Activated T-helper 2 cell treated with anti-CD3 and anti-CD28 coated beads, Interferon-gamma antibody, Interleukin-2, Interleukin-4, amounts not matched to agents 10 μg/mL and 5 μg/mL and 100 μg/mL, durations not matched to agents 14 hours and 24 hours and 36 hours (primary cell): ENCODE measurements at regions not wholly inside any gene's neighbourhood (a gene's known extent, or its start where the extent isn't known, plus 50 kb on each side); places are given as distances from the start of the nearest gene placed in this dataset.

ENCODE experiments used
- DNase-seq: peaks from one replicate; pipeline ENCODE4 v3.0.0; 2021; ENCODE audit warnings: low spot score
- H3K27ac Mint-ChIP-seq: one replicate; pipeline ENCODE4 v1.8.0; 2021; ENCODE audit warnings: mixed read lengths
- H3K27me3 Mint-ChIP-seq: one replicate; pipeline ENCODE4 v1.8.0; 2021; ENCODE audit warnings: low read depth, mixed read lengths
- H3K36me3 Mint-ChIP-seq: one replicate; pipeline ENCODE4 v1.8.0; 2021; ENCODE audit warnings: low read depth, mixed read lengths
- H3K4me1 Mint-ChIP-seq: one replicate; pipeline ENCODE4 v1.8.0; 2021; ENCODE audit warnings: low read depth, mixed read lengths
- H3K4me3 Mint-ChIP-seq: one replicate; pipeline ENCODE4 v1.8.0; 2021; ENCODE audit warnings: low read depth, mild to moderate bottlenecking, moderate library complexity, mixed read lengths
- H3K9me3 Mint-ChIP-seq: one replicate; pipeline ENCODE4 v1.8.0; 2021; ENCODE audit warnings: mixed read lengths
- intact Hi-C: fragments of 100-400 bp; cut with micrococcal nuclease; formaldehyde crosslinking; loops from one replicate; pipeline ENCODE4 v1.15.1; 2023

DNA sequence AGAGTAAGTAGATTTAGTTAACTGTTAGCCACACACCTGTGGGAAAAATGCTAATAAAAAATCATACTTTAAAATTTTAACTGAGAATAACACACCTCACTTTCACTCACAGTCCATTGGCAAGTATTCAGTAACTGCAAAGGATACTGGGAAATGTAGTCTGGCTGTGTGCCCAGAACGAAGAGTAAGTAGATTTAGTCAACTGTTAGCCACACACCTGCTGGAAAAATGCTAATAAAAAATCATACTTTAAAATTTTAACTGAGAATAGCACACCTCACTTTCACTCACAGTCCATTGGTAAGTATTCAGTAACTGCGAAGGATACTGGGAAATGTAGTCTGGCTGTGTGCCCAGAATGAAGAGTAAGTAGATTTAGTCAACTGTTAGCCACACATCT is 178.4 kb upstream of the NWD2 start:
- no peaks in the 10 kb centered on the region for H3K4me1 Mint-ChIP-seq
- no peak overlapping the region for H3K27ac Mint-ChIP-seq
- H3K9me3 Mint-ChIP-seq, result no peaks in the 10 kb centered on the region
- H3K27me3 Mint-ChIP-seq, result no peaks in the 10 kb centered on the region
- no peaks in the 10 kb centered on the region for H3K36me3 Mint-ChIP-seq
- intact Hi-C loops, result no loop called here
- no peak overlapping the region for H3K4me3 Mint-ChIP-seq
- no peak for DNase-seq

DNA sequence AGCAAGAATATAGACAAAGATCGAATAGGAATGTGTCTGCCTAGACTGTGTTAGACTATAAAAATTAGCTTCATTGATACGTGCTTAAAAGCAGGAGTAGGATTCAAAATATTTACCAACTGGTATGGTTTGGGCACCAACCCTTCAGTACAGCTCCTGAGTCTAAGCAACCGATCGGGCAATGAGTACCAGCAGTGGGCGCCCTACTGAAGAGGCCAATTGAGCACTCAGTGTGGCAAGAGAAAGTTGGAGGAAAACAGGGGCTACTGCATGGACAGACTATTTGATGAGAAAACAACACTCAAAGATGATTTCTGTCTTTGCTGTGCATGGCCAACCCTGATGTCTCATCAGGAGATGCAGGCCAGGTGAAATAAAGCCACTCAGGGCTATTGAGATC is 176.0 kb upstream of the NWD2 start:
- H3K4me1 Mint-ChIP-seq, result peaks cover 4% of the 10 kb centered on the region
- intact Hi-C loops, result no loop called here
- H3K27me3 Mint-ChIP-seq, result no peaks in the 10 kb centered on the region
- no peaks in the 10 kb centered on the region for H3K36me3 Mint-ChIP-seq
- no peak for DNase-seq
- H3K4me3 Mint-ChIP-seq, result no peak overlapping the region
- H3K27ac Mint-ChIP-seq, result no peak overlapping the region
- H3K9me3 Mint-ChIP-seq, result peaks cover 6% of the 10 kb centered on the region

DNA sequence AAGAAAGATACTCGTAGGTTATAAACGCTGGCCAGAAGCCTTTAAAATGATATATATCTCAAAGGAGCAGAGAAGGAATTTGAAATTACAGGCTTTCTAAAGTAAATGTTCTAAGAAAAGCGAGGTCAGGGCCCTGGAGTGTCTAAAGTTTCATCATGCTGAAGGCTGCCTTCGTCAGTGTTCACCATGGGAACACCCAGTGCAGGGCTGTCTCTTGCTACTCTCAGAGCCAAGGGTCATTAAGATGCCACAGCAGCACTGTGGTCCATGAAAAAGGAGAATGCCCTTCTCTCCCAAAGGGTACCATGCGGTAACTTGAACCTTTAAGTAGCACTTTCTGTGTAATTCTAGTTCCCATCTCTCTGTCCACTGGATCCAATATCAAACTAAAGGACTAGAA is 174.5 kb upstream of the NWD2 start:
- H3K4me3 Mint-ChIP-seq, result no peak overlapping the region
- DNase-seq, result no peak
- intact Hi-C loops, result no loop called here
- peaks cover 6% of the 10 kb centered on the region for H3K9me3 Mint-ChIP-seq
- no peak overlapping the region for H3K27ac Mint-ChIP-seq
- H3K4me1 Mint-ChIP-seq, result peaks cover 4% of the 10 kb centered on the region
- no peaks in the 10 kb centered on the region for H3K27me3 Mint-ChIP-seq
- H3K36me3 Mint-ChIP-seq, result no peaks in the 10 kb centered on the region

DNA sequence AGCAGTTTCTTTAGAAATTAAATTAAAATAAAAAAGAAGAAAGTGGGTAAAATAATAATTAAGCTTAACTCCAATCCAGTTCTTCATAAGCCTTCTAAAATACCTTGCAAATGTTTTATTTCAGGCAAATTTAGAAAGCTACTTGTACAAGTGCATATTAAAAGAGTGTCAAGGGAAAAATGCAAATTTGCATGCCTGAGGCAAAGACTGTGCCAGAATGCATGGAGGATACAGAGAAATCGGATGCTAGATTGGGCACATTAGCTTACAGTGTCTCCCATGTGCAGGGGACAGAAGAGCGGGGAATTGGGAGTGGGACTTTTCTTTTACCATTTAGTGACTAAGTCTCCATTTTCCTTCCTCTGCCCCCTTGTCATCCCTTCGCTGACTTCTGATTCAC is 173.0 kb upstream of the NWD2 start:
- Mint-ChIP-seq H3K4me3 (no peak overlapping the region), H3K4me1 (peaks cover 4% of the 10 kb centered on the region), H3K27me3 (no peaks in the 10 kb centered on the region), H3K9me3 (peaks cover 6% of the 10 kb centered on the region), H3K27ac (no peak overlapping the region), H3K36me3 (no peaks in the 10 kb centered on the region)
- intact Hi-C loops, result no loop called here
- DNase-seq, result no peak

DNA sequence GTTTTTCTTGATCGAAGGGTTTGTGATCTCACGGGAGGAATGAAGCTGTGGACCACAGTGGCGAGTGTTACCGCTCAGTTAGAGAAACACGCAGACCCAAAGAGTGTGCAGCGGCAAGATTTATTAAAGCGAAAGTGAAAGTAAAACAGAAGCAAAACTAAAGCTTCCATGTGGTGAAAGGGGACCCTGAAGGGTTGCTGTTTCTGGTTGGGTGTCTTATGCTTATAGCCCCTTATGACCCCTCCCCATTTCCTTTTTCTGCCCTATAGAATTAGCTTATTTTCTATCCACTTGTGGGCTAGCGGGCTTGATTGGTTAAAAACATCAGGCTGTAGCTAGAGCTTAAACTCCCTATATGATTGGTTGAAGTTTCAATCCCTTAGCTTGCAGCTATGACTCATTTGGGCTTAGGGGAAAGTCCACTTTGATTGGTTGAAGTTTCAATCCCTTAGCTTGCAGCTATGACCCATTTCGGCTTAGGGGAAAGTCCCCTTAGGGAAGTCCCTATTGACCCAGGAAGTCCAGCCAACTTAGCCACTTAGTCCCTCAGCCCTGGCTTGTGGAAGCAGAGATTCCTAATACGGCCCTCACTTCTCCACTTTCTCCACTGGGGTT is 171.2 kb upstream of the NWD2 start:
- Mint-ChIP-seq H3K4me3 (no peak overlapping the region), H3K9me3 (peaks cover 6% of the 10 kb centered on the region), H3K27ac (no peak overlapping the region), H3K27me3 (no peaks in the 10 kb centered on the region), H3K4me1 (peaks cover 4% of the 10 kb centered on the region), H3K36me3 (no peaks in the 10 kb centered on the region)
- no peak for DNase-seq
- intact Hi-C loops, result no loop called here

DNA sequence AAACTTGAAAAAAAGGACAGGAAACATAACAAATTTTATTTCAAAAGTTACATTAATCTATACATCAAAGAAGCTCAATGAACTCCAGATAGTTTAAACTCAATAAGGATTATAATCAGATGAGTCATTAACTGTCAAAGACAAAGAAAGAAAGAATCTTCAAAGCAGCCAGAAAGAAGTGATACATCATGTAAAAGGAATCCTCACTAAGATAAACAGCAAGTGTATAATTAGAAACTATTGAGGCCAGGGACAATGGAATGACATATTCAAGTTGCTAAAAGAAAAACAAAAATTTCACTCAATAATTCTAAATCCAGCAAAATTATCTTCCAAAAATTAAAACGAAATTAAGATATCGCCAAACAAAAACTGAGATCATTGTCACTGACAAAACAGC is 161.6 kb upstream of the NWD2 start:
- no peak overlapping the region for H3K27ac Mint-ChIP-seq
- intact Hi-C loops, result no loop called here
- H3K4me3 Mint-ChIP-seq, result no peak overlapping the region
- H3K4me1 Mint-ChIP-seq, result no peaks in the 10 kb centered on the region
- no peaks in the 10 kb centered on the region for H3K36me3 Mint-ChIP-seq
- no peak for DNase-seq
- H3K9me3 Mint-ChIP-seq, result peaks cover 9% of the 10 kb centered on the region
- H3K27me3 Mint-ChIP-seq, result no peaks in the 10 kb centered on the region

DNA sequence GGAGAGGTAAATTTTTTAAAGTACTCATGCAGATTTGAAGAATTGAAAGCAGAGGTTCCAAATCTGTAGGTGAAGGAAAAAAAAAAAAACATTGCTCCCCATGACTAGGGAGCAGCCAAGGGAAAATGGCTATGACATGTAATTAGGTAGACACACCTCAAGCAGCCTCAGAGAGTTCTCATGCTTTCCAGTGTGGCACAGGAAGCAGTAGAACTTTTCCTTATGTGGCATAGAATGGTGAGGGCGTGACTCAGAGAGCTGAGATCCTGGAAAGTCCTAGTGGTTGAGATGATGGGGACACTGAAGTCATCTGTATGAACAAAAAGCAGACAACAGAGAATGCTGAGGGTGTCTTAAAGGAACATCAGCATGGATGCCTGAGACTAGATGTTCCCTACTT is 148.6 kb upstream of the NWD2 start:
- no peaks in the 10 kb centered on the region for H3K27me3 Mint-ChIP-seq
- H3K27ac Mint-ChIP-seq, result no peak overlapping the region
- no peaks in the 10 kb centered on the region for H3K4me1 Mint-ChIP-seq
- DNase-seq, result no peak
- H3K36me3 Mint-ChIP-seq, result no peaks in the 10 kb centered on the region
- no peak overlapping the region for H3K4me3 Mint-ChIP-seq
- intact Hi-C loops, result no loop called here
- H3K9me3 Mint-ChIP-seq, result no peaks in the 10 kb centered on the region

DNA sequence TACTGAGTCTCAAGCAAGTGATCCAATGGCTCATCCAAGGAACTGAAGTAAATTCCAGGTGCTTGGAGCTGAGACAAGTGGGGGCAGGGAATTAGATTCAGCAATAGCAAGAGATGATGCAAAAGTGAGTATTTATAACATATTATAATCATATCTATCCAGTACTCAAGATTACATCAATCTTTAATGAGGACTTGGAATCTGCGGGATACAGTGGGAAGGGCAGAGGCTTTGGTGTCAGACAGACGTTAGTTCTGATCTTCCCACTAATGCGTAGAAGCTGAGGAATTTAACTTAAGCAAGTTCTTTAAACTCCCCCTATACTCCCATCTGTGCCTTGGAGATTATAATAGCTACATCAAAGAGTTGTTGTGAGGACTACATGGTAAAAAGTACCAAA is 143.4 kb upstream of the NWD2 start:
- H3K27me3 Mint-ChIP-seq, result no peaks in the 10 kb centered on the region
- no peaks in the 10 kb centered on the region for H3K9me3 Mint-ChIP-seq
- no peaks in the 10 kb centered on the region for H3K4me1 Mint-ChIP-seq
- intact Hi-C loops, result no loop called here
- H3K4me3 Mint-ChIP-seq, result no peak overlapping the region
- DNase-seq, result no peak
- H3K36me3 Mint-ChIP-seq, result no peaks in the 10 kb centered on the region
- no peak overlapping the region for H3K27ac Mint-ChIP-seq

DNA sequence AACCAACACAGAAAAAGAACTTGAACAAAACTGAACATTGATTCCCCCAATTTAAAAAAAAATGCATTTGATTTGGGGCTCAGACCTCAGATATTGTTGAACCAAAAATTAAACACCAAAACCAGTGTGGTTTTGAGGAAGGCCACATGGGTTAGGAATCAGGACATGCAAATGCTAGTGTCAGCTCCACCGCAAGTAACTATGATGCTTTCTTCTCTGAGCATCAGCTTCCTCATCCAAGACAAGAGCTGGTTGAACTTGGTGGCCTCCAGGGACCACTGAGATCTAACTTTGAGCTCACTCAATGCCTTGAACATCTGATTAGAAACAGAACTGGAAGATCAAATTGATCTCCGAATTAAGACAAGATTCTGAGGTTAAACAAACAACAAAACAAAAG is 142.9 kb upstream of the NWD2 start:
- H3K4me3 Mint-ChIP-seq, result no peak overlapping the region
- no peaks in the 10 kb centered on the region for H3K27me3 Mint-ChIP-seq
- no peaks in the 10 kb centered on the region for H3K36me3 Mint-ChIP-seq
- intact Hi-C loops, result no loop called here
- H3K27ac Mint-ChIP-seq, result no peak overlapping the region
- no peaks in the 10 kb centered on the region for H3K4me1 Mint-ChIP-seq
- H3K9me3 Mint-ChIP-seq, result no peaks in the 10 kb centered on the region
- DNase-seq, result no peak

DNA sequence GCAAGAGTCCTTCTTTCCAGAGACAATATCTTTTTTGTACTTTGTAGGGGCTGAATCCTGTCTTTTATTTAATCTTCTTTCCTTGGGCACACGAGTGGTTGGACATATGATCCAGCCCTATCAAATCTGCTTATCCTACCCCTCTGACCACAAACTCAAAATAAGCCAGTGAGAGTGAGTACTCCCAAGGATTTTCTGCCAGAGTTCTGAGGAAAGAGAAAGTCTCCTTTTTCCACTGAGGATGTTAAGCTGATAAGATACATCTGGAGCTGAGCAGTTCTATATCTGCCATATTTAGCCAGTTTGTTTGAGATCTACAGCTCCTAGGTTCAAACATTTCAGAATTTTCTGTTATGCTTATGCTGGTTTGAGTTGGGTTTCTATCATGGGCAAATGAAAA is 134.8 kb upstream of the NWD2 start:
- intact Hi-C loops, result no loop called here
- no peak for DNase-seq
- Mint-ChIP-seq H3K27me3 (no peaks in the 10 kb centered on the region), H3K36me3 (no peaks in the 10 kb centered on the region), H3K9me3 (no peaks in the 10 kb centered on the region), H3K27ac (no peak overlapping the region), H3K4me3 (no peak overlapping the region), H3K4me1 (no peaks in the 10 kb centered on the region)

DNA sequence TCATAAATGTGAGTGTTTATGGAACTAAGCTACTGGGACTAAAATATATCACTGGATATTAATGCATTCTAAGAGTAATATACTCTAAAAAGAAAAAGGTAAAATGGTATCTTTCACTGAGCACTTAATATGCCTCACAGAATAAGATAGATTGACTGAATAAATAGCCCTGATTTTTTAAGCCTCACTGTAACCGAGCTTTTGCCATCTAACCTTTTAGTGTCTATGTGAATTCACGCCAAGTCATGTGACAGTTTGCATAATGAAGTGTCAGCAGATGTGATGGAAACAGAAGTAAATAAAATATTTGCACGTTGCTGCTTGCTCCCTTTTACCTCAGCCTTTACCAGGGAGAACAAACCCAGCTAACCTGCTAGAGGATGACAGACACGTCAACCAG is 119.7 kb upstream of the NWD2 start:
- Mint-ChIP-seq H3K4me3 (no peak overlapping the region), H3K27ac (no peak overlapping the region), H3K36me3 (no peaks in the 10 kb centered on the region), H3K4me1 (no peaks in the 10 kb centered on the region), H3K27me3 (no peaks in the 10 kb centered on the region), H3K9me3 (no peaks in the 10 kb centered on the region)
- intact Hi-C loops, result no loop called here
- no peak for DNase-seq

DNA sequence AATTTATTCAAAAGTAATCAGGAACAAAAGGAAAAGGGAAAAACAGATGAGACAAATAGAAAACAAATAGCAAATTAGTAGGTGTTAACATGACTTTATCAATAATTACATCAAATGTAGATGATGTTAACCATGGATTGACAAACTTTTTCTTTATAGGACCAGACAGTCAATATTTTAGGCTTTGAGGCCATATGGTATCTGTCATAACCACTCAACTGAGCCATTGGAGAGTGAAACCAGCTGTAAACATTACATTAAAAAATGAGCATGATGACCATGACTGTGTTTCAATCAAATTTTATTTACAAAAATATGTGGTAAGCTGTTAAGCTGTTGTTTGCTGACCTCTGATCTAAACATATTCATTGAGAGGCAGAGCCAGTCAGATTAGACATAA is 118.5 kb upstream of the NWD2 start:
- Mint-ChIP-seq H3K4me1 (no peaks in the 10 kb centered on the region), H3K4me3 (no peak overlapping the region), H3K36me3 (no peaks in the 10 kb centered on the region), H3K9me3 (no peaks in the 10 kb centered on the region), H3K27ac (no peak overlapping the region), H3K27me3 (no peaks in the 10 kb centered on the region)
- DNase-seq, result no peak
- intact Hi-C loops, result no loop called here

DNA sequence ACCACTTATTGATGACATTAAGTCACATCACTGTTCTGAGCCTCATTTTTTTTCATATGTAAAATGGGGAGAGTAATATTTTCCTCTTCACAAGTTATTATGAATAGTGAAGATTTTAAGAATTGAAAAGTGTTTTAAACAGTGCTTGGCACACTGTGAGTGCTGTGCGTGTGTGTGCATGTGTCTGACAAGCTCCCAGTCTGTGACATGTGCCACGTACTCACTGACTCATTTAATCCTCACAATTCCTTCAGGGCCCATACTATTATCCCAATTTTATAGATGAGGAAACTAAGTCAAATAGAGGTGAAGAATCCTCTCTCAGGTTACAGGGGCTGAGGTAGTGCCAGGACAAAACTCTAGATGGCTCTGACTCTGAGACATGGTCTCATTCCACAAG is 114.1 kb upstream of the NWD2 start:
- Mint-ChIP-seq H3K27me3 (no peaks in the 10 kb centered on the region), H3K4me1 (no peaks in the 10 kb centered on the region), H3K9me3 (no peaks in the 10 kb centered on the region), H3K27ac (no peak overlapping the region), H3K4me3 (no peak overlapping the region), H3K36me3 (no peaks in the 10 kb centered on the region)
- no peak for DNase-seq
- intact Hi-C loops, result no loop called here

DNA sequence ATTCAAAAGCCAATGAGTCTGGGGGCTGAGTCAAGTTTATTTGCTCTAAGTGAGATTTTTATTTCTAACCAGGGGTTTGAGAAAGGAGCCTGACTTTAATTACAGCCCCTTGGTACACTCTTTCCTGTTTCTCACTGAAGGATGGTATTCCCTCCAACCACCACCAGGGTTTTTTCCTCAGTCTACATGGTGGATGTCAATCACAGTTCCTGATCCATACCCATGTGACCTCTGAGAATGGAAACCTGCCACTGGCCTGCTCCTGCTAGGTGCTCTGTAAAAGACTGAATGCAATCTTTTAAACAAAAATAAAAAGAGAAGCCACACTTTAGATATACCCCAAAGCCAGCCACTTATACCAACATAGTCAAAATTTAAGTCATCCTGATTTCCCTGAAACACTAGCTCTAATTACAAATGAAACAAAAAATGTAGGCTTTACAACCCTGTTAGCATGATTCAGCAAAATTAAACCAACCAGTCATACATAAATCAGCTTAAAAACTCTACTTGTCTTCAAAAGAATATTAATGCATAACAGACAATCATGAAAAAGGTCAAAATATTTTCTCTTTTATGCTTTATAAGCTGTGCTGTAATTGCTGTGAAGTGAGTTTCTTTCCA is 112.1 kb upstream of the NWD2 start:
- intact Hi-C loops, result no loop called here
- no peak overlapping the region for H3K27ac Mint-ChIP-seq
- H3K27me3 Mint-ChIP-seq, result no peaks in the 10 kb centered on the region
- no peaks in the 10 kb centered on the region for H3K4me1 Mint-ChIP-seq
- no peak overlapping the region for H3K4me3 Mint-ChIP-seq
- H3K36me3 Mint-ChIP-seq, result no peaks in the 10 kb centered on the region
- H3K9me3 Mint-ChIP-seq, result no peaks in the 10 kb centered on the region
- DNase-seq, result no peak
